OCI-LY7 (cell line): ENCODE measurements at regions not wholly inside any gene's neighbourhood (a gene's known extent, or its start where the extent isn't known, plus 50 kb on each side); places are given as distances from the start of the nearest gene placed in this dataset.

Experiments
- CTCF ChIP-seq: fragments of 200-600 bp; sonication (generic); conservative IDR thresholded peaks from 2 replicates; pipeline ENCODE4 v1.5.1; 2014; ENCODE audit warnings: mild to moderate bottlenecking, antibody characterized with exemption, low read length, moderate library complexity, mixed read lengths
- EZH2phosphoT487 ChIP-seq: fragments of 200-600 bp; sonication (generic); IDR thresholded peaks from 2 replicates; pipeline ENCODE4 v1.6.1; 2018; ENCODE audit warnings: low read depth, borderline replicate concordance, mild to moderate bottlenecking, mixed run types, antibody characterized with exemption, low read length, moderate library complexity, mixed read lengths

GRCh38 chr22:48659404-48659996 is 1168.2 kb downstream of the BRD1 start:
- TF ChIP-seq EZH2phosphoT487 (no peak), CTCF (no peak)
